WERI-Rb-1 (cell line): ENCODE measurements at regions not wholly inside any gene's neighbourhood (a gene's known extent, or its start where the extent isn't known, plus 50 kb on each side); places are given as distances from the start of the nearest gene placed in this dataset.

Source experiments
- DNase-seq: peaks from one replicate; pipeline ENCODE4 v3.0.0-alpha.2; 2020
- H3K27ac ChIP-seq: fragments of 250-450 bp; sonication (Bioruptor Pico); 2 replicates; pipeline ENCODE4 v1.5.1; 2020; ENCODE audit warnings: mild to moderate bottlenecking, moderate library complexity
- H3K27me3 ChIP-seq: fragments of 250-450 bp; sonication (Bioruptor Pico); 2 replicates; pipeline ENCODE4 v1.5.1; 2021; ENCODE audit warnings: mild to moderate bottlenecking, low read depth, moderate library complexity; ENCODE audit not compliant: insufficient read depth, severe bottlenecking
- H3K36me3 ChIP-seq: fragments of 250-450 bp; sonication (Bioruptor Pico); 2 replicates; pipeline ENCODE4 v1.5.1; 2020; ENCODE audit warnings: mild to moderate bottlenecking, moderate library complexity
- H3K4me3 ChIP-seq: 2 replicates; pipeline ENCODE4 v1.5.1; 2011; ENCODE audit warnings: low read depth, mild to moderate bottlenecking, control low read depth, low read length
- H3K9me3 ChIP-seq: fragments of 250-450 bp; sonication (Bioruptor Pico); 2 replicates; pipeline ENCODE4 v1.5.1; 2021; ENCODE audit warnings: mild to moderate bottlenecking, moderate library complexity; ENCODE audit not compliant: severe bottlenecking
- TF ChIP-seq, protein P1 (sequence below): IDR thresholded peaks from 2 replicates; pipeline ENCODE4 v1.5.1; 2011; ENCODE audit warnings: low read depth, mild to moderate bottlenecking, control low read depth, inconsistent platforms, low read length

- Histone ChIP-seq H3K36me3 (no peaks in the 10 kb centered on the region), H3K27ac (no peak overlapping the region), H3K4me3 (no peak overlapping the region), H3K9me3 (no peaks in the 10 kb centered on the region), H3K27me3 (no peaks in the 10 kb centered on the region)
- no peak for DNase-seq
- TF ChIP-seq, protein P1, sequence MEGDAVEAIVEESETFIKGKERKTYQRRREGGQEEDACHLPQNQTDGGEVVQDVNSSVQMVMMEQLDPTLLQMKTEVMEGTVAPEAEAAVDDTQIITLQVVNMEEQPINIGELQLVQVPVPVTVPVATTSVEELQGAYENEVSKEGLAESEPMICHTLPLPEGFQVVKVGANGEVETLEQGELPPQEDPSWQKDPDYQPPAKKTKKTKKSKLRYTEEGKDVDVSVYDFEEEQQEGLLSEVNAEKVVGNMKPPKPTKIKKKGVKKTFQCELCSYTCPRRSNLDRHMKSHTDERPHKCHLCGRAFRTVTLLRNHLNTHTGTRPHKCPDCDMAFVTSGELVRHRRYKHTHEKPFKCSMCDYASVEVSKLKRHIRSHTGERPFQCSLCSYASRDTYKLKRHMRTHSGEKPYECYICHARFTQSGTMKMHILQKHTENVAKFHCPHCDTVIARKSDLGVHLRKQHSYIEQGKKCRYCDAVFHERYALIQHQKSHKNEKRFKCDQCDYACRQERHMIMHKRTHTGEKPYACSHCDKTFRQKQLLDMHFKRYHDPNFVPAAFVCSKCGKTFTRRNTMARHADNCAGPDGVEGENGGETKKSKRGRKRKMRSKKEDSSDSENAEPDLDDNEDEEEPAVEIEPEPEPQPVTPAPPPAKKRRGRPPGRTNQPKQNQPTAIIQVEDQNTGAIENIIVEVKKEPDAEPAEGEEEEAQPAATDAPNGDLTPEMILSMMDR, result no peak
These were observed 140.6 kb downstream of the FAM124B start for GRCh38 chr2:224261326-224261725.

DNA sequence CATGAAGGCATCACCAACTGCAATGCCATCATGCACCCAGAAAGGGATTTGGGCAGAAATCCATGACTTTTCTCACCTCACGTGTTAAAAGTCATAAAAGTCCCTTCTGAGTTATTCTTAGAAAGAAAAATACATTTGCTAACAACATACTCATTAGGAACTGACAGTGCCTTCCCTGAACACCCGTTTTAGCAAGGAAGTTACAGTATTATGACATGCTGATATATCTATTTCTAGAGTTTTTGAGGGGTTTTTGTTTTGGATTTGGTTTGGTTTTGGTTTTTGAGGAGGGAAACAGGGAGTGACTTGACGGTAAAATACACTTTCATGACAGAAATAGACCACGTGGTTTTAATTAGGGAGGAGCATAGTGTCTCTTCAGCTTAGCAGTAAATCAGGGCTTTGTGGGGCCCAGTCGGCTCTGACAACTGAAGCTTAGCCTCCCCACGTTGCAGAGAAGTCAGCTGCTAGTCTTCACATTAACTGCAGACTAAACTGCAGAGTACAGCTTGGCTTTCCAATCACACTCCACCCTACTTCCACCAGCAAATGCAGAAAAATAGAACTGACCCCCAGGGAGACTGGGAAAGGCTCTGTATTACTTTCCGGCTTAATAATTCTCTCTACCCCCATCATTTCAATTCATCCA, 141.4 kb downstream of the FAM124B start:
- H3K27ac ChIP-seq, result no peak overlapping the region
- TF ChIP-seq, protein P1, result no peak
- no peaks in the 10 kb centered on the region for H3K9me3 ChIP-seq
- H3K27me3 ChIP-seq, result no peaks in the 10 kb centered on the region
- H3K4me3 ChIP-seq, result peak overlapping the region; percentile 13
- H3K36me3 ChIP-seq, result no peaks in the 10 kb centered on the region
- DNase-seq, result peak; percentile 82

- Histone ChIP-seq H3K27ac (no peak overlapping the region), H3K9me3 (no peaks in the 10 kb centered on the region), H3K27me3 (no peaks in the 10 kb centered on the region), H3K4me3 (no peak overlapping the region), H3K36me3 (no peaks in the 10 kb centered on the region)
- no peak for DNase-seq
- TF ChIP-seq, protein P1, result no peak
These were observed 142.1 kb downstream of the FAM124B start for GRCh38 chr2:224259831-224260230.

DNA sequence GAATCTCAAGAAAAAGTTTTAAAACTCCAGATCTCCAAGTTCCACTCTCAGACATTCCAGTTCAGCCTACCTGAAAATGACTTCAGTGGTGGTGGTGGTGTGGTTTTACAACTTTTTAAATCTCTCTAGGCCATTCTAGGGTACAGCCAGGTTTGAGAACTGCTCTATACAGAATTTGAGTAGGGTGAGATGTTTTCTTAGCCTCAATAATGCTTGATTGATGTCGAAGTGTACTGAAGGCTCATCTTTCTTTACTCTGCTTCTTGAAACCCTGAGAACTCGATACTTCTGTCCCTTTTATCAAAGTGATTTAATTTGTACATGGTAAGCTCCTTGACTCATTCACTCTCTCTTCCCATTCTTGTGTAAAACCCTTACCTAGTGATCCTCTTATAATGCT, 143.8 kb downstream of the FAM124B start:
- Histone ChIP-seq H3K27me3 (no peaks in the 10 kb centered on the region), H3K9me3 (no peaks in the 10 kb centered on the region), H3K4me3 (no peak overlapping the region), H3K36me3 (no peaks in the 10 kb centered on the region), H3K27ac (no peak overlapping the region)
- no peak for DNase-seq
- TF ChIP-seq, protein P1, result no peak

GRCh38 chr2:224257156-224257555, 144.8 kb downstream of the FAM124B start:
- Histone ChIP-seq H3K4me3 (no peak overlapping the region), H3K27me3 (no peaks in the 10 kb centered on the region), H3K27ac (no peak overlapping the region), H3K9me3 (no peaks in the 10 kb centered on the region), H3K36me3 (no peaks in the 10 kb centered on the region)
- TF ChIP-seq, protein P1, result no peak
- DNase-seq, result no peak

- Histone ChIP-seq H3K36me3 (no peaks in the 10 kb centered on the region), H3K4me3 (no peak overlapping the region), H3K27me3 (no peaks in the 10 kb centered on the region), H3K9me3 (no peaks in the 10 kb centered on the region), H3K27ac (no peak overlapping the region)
- TF ChIP-seq, protein P1, result no peak
- DNase-seq, result no peak
These were observed 148.4 kb downstream of the FAM124B start for GRCh38 chr2:224253464-224253863.
